Endodermal cell (in vitro differentiated cells): ENCODE measurements at regions not wholly inside any gene's neighbourhood (a gene's known extent, or its start where the extent isn't known, plus 50 kb on each side); places are given as distances from the start of the nearest gene placed in this dataset.

ENCODE experiments used
- DNase-seq: peaks from one replicate; pipeline ENCODE4 v3.0.0-alpha.2; 2017
- H3K27ac ChIP-seq: 2 replicates; pipeline ENCODE4 v1.5.1; 2013; ENCODE audit warnings: mild to moderate bottlenecking, low read depth, low read length, moderate library complexity
- H3K27me3 ChIP-seq: 2 replicates; pipeline ENCODE4 v1.6.1; 2013; ENCODE audit warnings: mild to moderate bottlenecking, low read length, moderate library complexity; ENCODE audit not compliant: insufficient read depth, control insufficient read depth, poor library complexity, severe bottlenecking
- H3K36me3 ChIP-seq: 2 replicates; pipeline ENCODE4 v1.7.0; 2013; ENCODE audit warnings: mild to moderate bottlenecking, low read length, moderate library complexity; ENCODE audit not compliant: control insufficient read depth, insufficient read depth
- H3K4me1 ChIP-seq: one replicate; pipeline ENCODE4 v1.7.0; 2013; ENCODE audit warnings: low read length; ENCODE audit not compliant: control insufficient read depth, insufficient read depth
- H3K4me3 ChIP-seq: 2 replicates; pipeline ENCODE4 v1.5.1; 2013; ENCODE audit warnings: mild to moderate bottlenecking, low read length, moderate library complexity
- H3K9ac ChIP-seq: 2 replicates; pipeline ENCODE4 v1.6.1; 2013; ENCODE audit warnings: mild to moderate bottlenecking, low read length, moderate library complexity; ENCODE audit not compliant: poor library complexity, severe bottlenecking; ENCODE audit errors: extremely low read depth
- H3K9me3 ChIP-seq: 2 replicates; pipeline ENCODE4 v1.6.1; 2013; ENCODE audit warnings: mild to moderate bottlenecking, low read length, moderate library complexity; ENCODE audit not compliant: control insufficient read depth
- H3K27ac Mint-ChIP-seq: 2 replicates; pipeline ENCODE4 v1.8.0; 2020; ENCODE audit warnings: mixed read lengths
- H3K27me3 Mint-ChIP-seq: 2 replicates; pipeline ENCODE4 v1.8.0; 2021; ENCODE audit warnings: mild to moderate bottlenecking, mixed read lengths; ENCODE audit not compliant: insufficient read depth
- H3K36me3 Mint-ChIP-seq: 2 replicates; pipeline ENCODE4 v1.8.0; 2020; ENCODE audit warnings: low read depth, mixed read lengths
- H3K4me1 Mint-ChIP-seq: 2 replicates; pipeline ENCODE4 v1.8.0; 2020; ENCODE audit warnings: mixed read lengths
- H3K4me3 Mint-ChIP-seq: 2 replicates; pipeline ENCODE4 v1.8.0; 2020; ENCODE audit warnings: mild to moderate bottlenecking, moderate library complexity, mixed read lengths
- H3K9me3 Mint-ChIP-seq: 2 replicates; pipeline ENCODE4 v1.8.0; 2020; ENCODE audit warnings: mild to moderate bottlenecking, mixed read lengths
- CTCF ChIP-seq: fragments of 200-600 bp; sonication (generic); conservative IDR thresholded peaks from 2 replicates; pipeline ENCODE4 v1.5.0; 2021; ENCODE audit warnings: antibody characterized with exemption, mild to moderate bottlenecking
- WGBS, 2 experiments: methylation state at CpG; one replicate each; pipeline versions ENCODE4 v1.1.5 to v1.1.7; 2013; ENCODE audit warnings: missing lambda C conversion rate in 2 of 2, mixed read lengths in 1 of 2; ENCODE audit not compliant: insufficient coverage in 1 of 2, insufficient read length in 1 of 2; 5-methylcytosine and 5-hydroxymethylcytosine counted together

DNA sequence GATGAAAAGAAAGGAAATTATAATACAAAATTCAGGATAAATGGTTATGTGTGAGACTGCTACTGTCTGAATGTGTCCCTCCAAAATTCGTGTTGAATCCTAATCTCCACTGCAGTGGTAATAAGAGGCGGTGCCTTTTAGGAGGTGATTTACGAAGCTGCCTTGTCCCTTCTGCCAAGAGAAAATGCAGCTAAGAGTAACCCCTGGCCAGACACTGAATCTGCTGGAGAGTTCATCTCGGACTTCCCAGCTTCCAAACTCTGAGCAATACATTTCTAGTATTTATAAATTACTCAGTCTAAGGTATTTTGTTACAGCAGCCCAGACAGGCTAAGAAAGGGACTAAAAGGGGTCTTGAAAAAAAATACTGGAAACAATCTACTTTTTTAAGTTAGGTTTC lies 152.6 kb downstream of the KLF12 start:
- 80 to 93% methylated on average over 2 to 4 of the region's 4 CpGs for WGBS, 2 experiments
- Mint-ChIP-seq H3K9me3 (no peaks in the 10 kb centered on the region), H3K36me3 (no peaks in the 10 kb centered on the region)

DNA sequence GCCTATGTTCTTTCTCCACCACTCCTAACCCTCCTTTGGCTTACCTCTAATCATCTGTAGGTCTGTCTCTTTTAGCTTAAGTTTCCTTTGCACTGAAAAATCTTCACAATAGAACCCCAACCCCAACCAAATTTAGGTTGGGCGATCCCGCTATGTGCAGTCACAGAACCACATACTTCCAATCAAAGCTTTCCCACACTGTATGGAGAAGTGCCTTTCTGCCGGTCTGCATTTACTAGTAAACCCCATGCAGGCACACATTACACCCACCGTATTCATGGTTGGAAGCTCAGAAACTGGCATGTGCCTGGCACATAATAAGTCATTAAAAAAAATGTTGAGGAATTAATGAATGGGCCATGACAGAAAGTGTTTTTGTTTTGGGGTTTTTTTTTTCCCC lies 158.4 kb downstream of the KLF12 start:
- Mint-ChIP-seq H3K9me3 (no peaks in the 10 kb centered on the region), H3K4me1 (peaks cover 7% of the 10 kb centered on the region)
- no peaks in the 10 kb centered on the region for H3K36me3 ChIP-seq

More for the DNA sequence above, 152.6 kb downstream of the KLF12 start:
- Mint-ChIP-seq H3K27ac (no peak overlapping the region), H3K27me3 (peaks cover 10% of the 10 kb centered on the region), H3K4me1 (peaks cover 17% of the 10 kb centered on the region), H3K4me3 (no peak overlapping the region)
- H3K27ac ChIP-seq = no peak overlapping the region
- no peak for DNase-seq
- H3K9me3 ChIP-seq = no peaks in the 10 kb centered on the region
- no peak overlapping the region for H3K4me3 ChIP-seq
- no peak for TF ChIP-seq CTCF
- H3K27me3 ChIP-seq = peaks cover 24% of the 10 kb centered on the region
- H3K9ac ChIP-seq = no peak overlapping the region
- no peaks in the 10 kb centered on the region for H3K36me3 ChIP-seq
- peaks cover 3% of the 10 kb centered on the region for H3K4me1 ChIP-seq

GRCh38 chr13:73974051-73974450 lies 160.2 kb downstream of the KLF12 start:
- no peak overlapping the region for H3K4me3 Mint-ChIP-seq
- H3K9ac ChIP-seq = no peak overlapping the region
- TF ChIP-seq CTCF = no peak
- no peaks in the 10 kb centered on the region for H3K4me1 ChIP-seq
- peaks cover 1% of the 10 kb centered on the region for H3K36me3 Mint-ChIP-seq
- no peaks in the 10 kb centered on the region for H3K27me3 Mint-ChIP-seq
- no peaks in the 10 kb centered on the region for H3K9me3 ChIP-seq
- no peaks in the 10 kb centered on the region for H3K9me3 Mint-ChIP-seq
- WGBS, 2 experiments = 92% methylated on average over 2 of the region's 2 CpGs; no CpG with 5 or more reads in 1 of the 2 experiments
- DNase-seq = no peak
- H3K4me3 ChIP-seq = no peak overlapping the region
- H3K4me1 Mint-ChIP-seq = peaks cover 4% of the 10 kb centered on the region
- H3K27ac Mint-ChIP-seq = no peak overlapping the region
- H3K27ac ChIP-seq = no peak overlapping the region
- no peaks in the 10 kb centered on the region for H3K27me3 ChIP-seq
- no peaks in the 10 kb centered on the region for H3K36me3 ChIP-seq

More for the DNA sequence above, 158.4 kb downstream of the KLF12 start:
- Histone ChIP-seq H3K9ac (no peak overlapping the region), H3K4me3 (no peak overlapping the region), H3K27ac (no peak overlapping the region), H3K27me3 (no peaks in the 10 kb centered on the region), H3K9me3 (no peaks in the 10 kb centered on the region), H3K4me1 (no peaks in the 10 kb centered on the region)
- no peak for TF ChIP-seq CTCF
- WGBS, 2 experiments = 94 to 100% methylated on average over 2 to 4 of the region's 4 CpGs
- Mint-ChIP-seq H3K4me3 (no peak overlapping the region), H3K36me3 (peaks cover 1% of the 10 kb centered on the region), H3K27ac (no peak overlapping the region), H3K27me3 (no peaks in the 10 kb centered on the region)
- no peak for DNase-seq
